Naive thymus-derived CD8-positive, alpha-beta T cell (primary cell): ENCODE measurements at regions not wholly inside any gene's neighbourhood (a gene's known extent, or its start where the extent isn't known, plus 50 kb on each side); places are given as distances from the start of the nearest gene placed in this dataset.

Experiments used
- ATAC-seq, 2 donors: fragments of 150-1000 bp; cut with Tn5 transposase in 1 of 2; sonication (Bioruptor Pico), chemical (Tn5 transposase) in 1 of 2; 1 replicate in 1 of 2; 2 replicates in 1 of 2; pipeline ENCODE4 v1.10.0; 2021; ENCODE audit warnings: mild to moderate bottlenecking in 2 of 2, moderate library complexity in 2 of 2
- POLR2A ChIA-PET: fragments of 350-600 bp; sonication (Branson Sonifier 250); formaldehyde crosslinking; loops from one replicate; lab custom pipeline; 2021; ENCODE audit warnings: antibody characterized with exemption; lab: Charles Lee
- DNase-seq, 10 donors: peaks; one replicate each; pipeline versions ENCODE4 v3.0.0 to v3.0.0-alpha.2; 2020 to 2022
- H3K27ac Mint-ChIP-seq, 10 donors: one replicate each; pipeline ENCODE4 v1.8.0; 2020 to 2022; ENCODE audit warnings: mild to moderate bottlenecking in 10 of 10, mixed read lengths in 10 of 10, moderate library complexity in 4 of 10, inconsistent platforms in 1 of 10
- H3K27me3 Mint-ChIP-seq, 5 donors: one replicate each; pipeline ENCODE4 v1.8.0; 2021 to 2022; ENCODE audit warnings: mixed read lengths in 5 of 5
- H3K36me3 Mint-ChIP-seq, 3 donors: one replicate each; pipeline ENCODE4 v1.8.0; 2020 to 2022; ENCODE audit warnings: mixed read lengths in 3 of 3, mild to moderate bottlenecking in 2 of 3, inconsistent platforms in 1 of 3
- H3K4me1 Mint-ChIP-seq, 4 donors: one replicate each; pipeline ENCODE4 v1.8.0; 2021 to 2022; ENCODE audit warnings: mixed read lengths in 4 of 4
- H3K4me3 Mint-ChIP-seq, 10 donors: one replicate each; pipeline ENCODE4 v1.8.0; 2020 to 2022; ENCODE audit warnings: mild to moderate bottlenecking in 10 of 10, mixed read lengths in 10 of 10, moderate library complexity in 6 of 10, inconsistent platforms in 1 of 10
- H3K9me3 Mint-ChIP-seq, 9 donors: one replicate each; pipeline ENCODE4 v1.8.0; 2020 to 2022; ENCODE audit warnings: mixed read lengths in 9 of 9, mild to moderate bottlenecking in 3 of 9, inconsistent platforms in 1 of 9, moderate library complexity in 1 of 9

- DNase-seq (no peak), ATAC-seq (no peak)
- Mint-ChIP-seq H3K27me3 (peaks cover 0 to 2% (median 0%) of the 10 kb centered on the region in 5 donors), H3K27ac (no peak overlapping the region), H3K36me3 (no peaks in the 10 kb centered on the region), H3K4me3 (no peak overlapping the region), H3K4me1 (peaks cover 0 to 2% (median 0%) of the 10 kb centered on the region in 4 donors), H3K9me3 (peaks cover 0 to 10% (median 1%) of the 10 kb centered on the region in 9 donors)
- POLR2A ChIA-PET, result no interaction called here
Observed at GRCh38 chr3:148233403-148233802, 464.3 kb upstream of the AGTR1 start.

GRCh38 chr3:148234536-148234935 is 463.2 kb upstream of the AGTR1 start:
- Mint-ChIP-seq H3K9me3 (peaks cover 0 to 10% (median 1%) of the 10 kb centered on the region in 9 donors), H3K4me1 (no peaks in the 10 kb centered on the region), H3K36me3 (no peaks in the 10 kb centered on the region), H3K27ac (no peak overlapping the region), H3K27me3 (peaks cover 0 to 2% (median 0%) of the 10 kb centered on the region in 5 donors), H3K4me3 (no peak overlapping the region)
- POLR2A ChIA-PET, result no interaction called here
- DNase-seq, result no peak
- no peak for ATAC-seq

GRCh38 chr3:148235566-148235965 is 462.1 kb upstream of the AGTR1 start:
- Mint-ChIP-seq H3K4me3 (no peak overlapping the region), H3K27me3 (peaks cover 0 to 2% (median 0%) of the 10 kb centered on the region in 5 donors), H3K27ac (no peak overlapping the region), H3K9me3 (peaks cover 0 to 10% (median 1%) of the 10 kb centered on the region in 9 donors), H3K4me1 (no peaks in the 10 kb centered on the region), H3K36me3 (no peaks in the 10 kb centered on the region)
- DNase-seq (no peak), ATAC-seq (no peak)
- POLR2A ChIA-PET, result no interaction called here

GRCh38 chr3:148238421-148238821 is 459.3 kb upstream of the AGTR1 start:
- no peaks in the 10 kb centered on the region for H3K36me3 Mint-ChIP-seq
- POLR2A ChIA-PET, result no interaction called here
- no peak for ATAC-seq

GRCh38 chr3:148240351-148240750 is 457.4 kb upstream of the AGTR1 start:
- POLR2A ChIA-PET, result no interaction called here
- Mint-ChIP-seq H3K36me3 (no peaks in the 10 kb centered on the region), H3K9me3 (peaks cover 0 to 10% (median 0%) of the 10 kb centered on the region in 9 donors), H3K27me3 (peaks cover 0 to 8% (median 0%) of the 10 kb centered on the region in 5 donors), H3K4me3 (no peak overlapping the region), H3K4me1 (no peaks in the 10 kb centered on the region), H3K27ac (no peak overlapping the region)
- DNase-seq (no peak), ATAC-seq (no peak)

More at GRCh38 chr3:148238421-148238821, 459.3 kb upstream of the AGTR1 start:
- H3K4me3 Mint-ChIP-seq, result no peak overlapping the region
- DNase-seq, result no peak
- H3K9me3 Mint-ChIP-seq, result peaks cover 0 to 10% (median 1%) of the 10 kb centered on the region in 9 donors
- H3K27me3 Mint-ChIP-seq, result peaks cover 0 to 8% (median 0%) of the 10 kb centered on the region in 5 donors
- no peak overlapping the region for H3K27ac Mint-ChIP-seq
- H3K4me1 Mint-ChIP-seq, result no peaks in the 10 kb centered on the region

- POLR2A ChIA-PET, result no interaction called here
- ATAC-seq (no peak), DNase-seq (no peak)
- H3K4me3 Mint-ChIP-seq, result no peak overlapping the region
- peaks cover 0 to 10% (median 0%) of the 10 kb centered on the region in 9 donors for H3K9me3 Mint-ChIP-seq
- H3K27ac Mint-ChIP-seq, result no peak overlapping the region
- H3K27me3 Mint-ChIP-seq, result peaks cover 0 to 8% (median 0%) of the 10 kb centered on the region in 5 donors
- no peaks in the 10 kb centered on the region for H3K36me3 Mint-ChIP-seq
- H3K4me1 Mint-ChIP-seq, result no peaks in the 10 kb centered on the region
Observed at GRCh38 chr3:148243609-148244008, 454.1 kb upstream of the AGTR1 start.

- DNase-seq (no peak), ATAC-seq (no peak)
- Mint-ChIP-seq H3K27ac (no peak overlapping the region), H3K36me3 (no peaks in the 10 kb centered on the region), H3K4me3 (no peak overlapping the region), H3K9me3 (peaks cover 0 to 11% (median 0%) of the 10 kb centered on the region in 9 donors), H3K27me3 (peaks cover 0 to 4% (median 0%) of the 10 kb centered on the region in 5 donors), H3K4me1 (no peaks in the 10 kb centered on the region)
- POLR2A ChIA-PET, result no interaction called here
Observed at GRCh38 chr3:148246291-148246923, 451.3 kb upstream of the AGTR1 start.

GRCh38 chr3:148253713-148254112 is 444.0 kb upstream of the AGTR1 start:
- Mint-ChIP-seq H3K27ac (no peak overlapping the region), H3K27me3 (peaks cover 0 to 2% (median 0%) of the 10 kb centered on the region in 5 donors), H3K4me1 (no peaks in the 10 kb centered on the region), H3K4me3 (no peak overlapping the region), H3K36me3 (no peaks in the 10 kb centered on the region), H3K9me3 (peaks cover 0 to 17% (median 3%) of the 10 kb centered on the region in 9 donors)
- ATAC-seq (no peak), DNase-seq (no peak)
- POLR2A ChIA-PET, result no interaction called here

- ATAC-seq (no peak), DNase-seq (no peak)
- POLR2A ChIA-PET, result no interaction called here
- Mint-ChIP-seq H3K36me3 (no peaks in the 10 kb centered on the region), H3K9me3 (peaks cover 0 to 18% (median 4%) of the 10 kb centered on the region in 9 donors), H3K27me3 (peaks cover 0 to 2% (median 0%) of the 10 kb centered on the region in 5 donors), H3K27ac (no peak overlapping the region), H3K4me3 (no peak overlapping the region), H3K4me1 (no peaks in the 10 kb centered on the region)
Observed at GRCh38 chr3:148254402-148254801, 443.3 kb upstream of the AGTR1 start.

- no peak for ATAC-seq
- POLR2A ChIA-PET, result no interaction called here
- no peak overlapping the region for H3K4me3 Mint-ChIP-seq
Observed at GRCh38 chr3:148255981-148256969, 441.4 kb upstream of the AGTR1 start.

GRCh38 chr3:148262980-148263379 is 434.7 kb upstream of the AGTR1 start:
- Mint-ChIP-seq H3K4me3 (no peak overlapping the region), H3K27ac (no peak overlapping the region), H3K9me3 (peaks cover 0 to 18% (median 4%) of the 10 kb centered on the region in 9 donors), H3K36me3 (no peaks in the 10 kb centered on the region), H3K27me3 (peaks cover 0 to 4% (median 0%) of the 10 kb centered on the region in 5 donors), H3K4me1 (peaks cover 0 to 3% (median 0%) of the 10 kb centered on the region in 4 donors)
- ATAC-seq, result no peak
- POLR2A ChIA-PET, result no interaction called here
- DNase-seq, result no peak

More at GRCh38 chr3:148255981-148256969, 441.4 kb upstream of the AGTR1 start:
- Mint-ChIP-seq H3K4me1 (no peaks in the 10 kb centered on the region), H3K27me3 (peaks cover 0 to 2% (median 0%) of the 10 kb centered on the region in 5 donors), H3K36me3 (no peaks in the 10 kb centered on the region), H3K9me3 (peaks cover 2 to 18% (median 4%) of the 10 kb centered on the region in 9 donors), H3K27ac (no peak overlapping the region)
- no peak for DNase-seq

GRCh38 chr3:148265841-148266240 is 431.9 kb upstream of the AGTR1 start:
- peaks cover 0 to 25% (median 5%) of the 10 kb centered on the region in 9 donors for H3K9me3 Mint-ChIP-seq
- no peak overlapping the region for H3K27ac Mint-ChIP-seq
- DNase-seq, result no peak
- peaks cover 0 to 4% (median 0%) of the 10 kb centered on the region in 5 donors for H3K27me3 Mint-ChIP-seq
- H3K36me3 Mint-ChIP-seq, result no peaks in the 10 kb centered on the region
- H3K4me3 Mint-ChIP-seq, result no peak overlapping the region
- POLR2A ChIA-PET, result no interaction called here
- no peak for ATAC-seq
- peaks cover 0 to 3% (median 0%) of the 10 kb centered on the region in 4 donors for H3K4me1 Mint-ChIP-seq

GRCh38 chr3:148266341-148266740 is 431.4 kb upstream of the AGTR1 start:
- Mint-ChIP-seq H3K36me3 (no peaks in the 10 kb centered on the region), H3K4me1 (peaks cover 0 to 3% (median 0%) of the 10 kb centered on the region in 4 donors), H3K27ac (no peak overlapping the region), H3K27me3 (peaks cover 0 to 2% (median 0%) of the 10 kb centered on the region in 5 donors), H3K4me3 (no peak overlapping the region), H3K9me3 (peaks cover 0 to 25% (median 5%) of the 10 kb centered on the region in 9 donors)
- POLR2A ChIA-PET, result no interaction called here
- ATAC-seq (no peak), DNase-seq (no peak)
